ENCODE measurements at regions not wholly inside any gene's neighbourhood (a gene's known extent, or its start where the extent isn't known, plus 50 kb on each side); places are given as distances from the start of the nearest gene placed in this dataset.

DNA sequence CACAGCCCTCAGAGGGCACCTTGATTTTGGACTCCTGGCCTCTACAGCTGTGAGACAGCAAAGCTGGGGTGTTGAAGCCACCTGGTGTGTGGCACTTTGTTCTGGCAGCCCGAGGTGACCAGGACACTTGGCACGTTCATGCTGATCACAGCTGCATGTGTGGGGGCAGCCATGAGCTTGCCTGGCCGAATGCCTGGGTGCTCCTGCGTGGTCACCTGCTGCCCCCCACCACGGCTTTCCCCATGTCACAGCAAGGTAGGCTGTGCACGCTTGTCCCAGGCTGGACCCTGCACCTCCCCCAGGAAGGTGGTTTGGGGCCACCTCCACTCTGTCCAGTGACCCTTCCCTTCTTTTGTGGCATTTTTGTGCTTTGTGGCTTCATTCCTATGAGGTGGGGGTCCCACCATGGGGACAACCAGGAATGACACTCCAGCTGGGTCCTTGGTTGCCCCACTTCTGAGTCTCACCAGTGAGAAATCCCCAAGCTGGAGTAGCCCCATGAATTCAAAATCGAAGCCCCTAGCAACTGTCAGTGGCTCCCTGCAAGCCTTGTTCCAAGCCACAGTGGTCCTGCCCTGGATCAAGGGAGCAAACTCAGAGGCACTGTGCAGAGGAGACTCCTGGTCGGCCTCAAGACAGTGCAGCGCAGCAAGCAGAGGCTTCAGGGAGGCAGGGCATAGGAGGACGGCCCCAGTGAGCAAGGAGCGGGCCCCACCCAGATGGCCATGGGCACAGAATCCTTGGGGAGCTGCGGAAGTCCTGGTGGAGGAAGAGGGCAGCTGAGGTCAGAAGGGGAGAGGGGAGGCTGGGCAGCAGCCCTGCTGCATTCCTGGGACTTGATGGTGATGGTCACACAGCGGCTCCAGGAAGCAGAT lies 121.4 kb upstream of the HS6ST1 start:
- TF ChIP-seq EZH2 (IDR thresholded peaks at IDR 0.05; ENCODE audit: low read length, missing control alignments): no peak
- TF ChIP-seq, protein P1, sequence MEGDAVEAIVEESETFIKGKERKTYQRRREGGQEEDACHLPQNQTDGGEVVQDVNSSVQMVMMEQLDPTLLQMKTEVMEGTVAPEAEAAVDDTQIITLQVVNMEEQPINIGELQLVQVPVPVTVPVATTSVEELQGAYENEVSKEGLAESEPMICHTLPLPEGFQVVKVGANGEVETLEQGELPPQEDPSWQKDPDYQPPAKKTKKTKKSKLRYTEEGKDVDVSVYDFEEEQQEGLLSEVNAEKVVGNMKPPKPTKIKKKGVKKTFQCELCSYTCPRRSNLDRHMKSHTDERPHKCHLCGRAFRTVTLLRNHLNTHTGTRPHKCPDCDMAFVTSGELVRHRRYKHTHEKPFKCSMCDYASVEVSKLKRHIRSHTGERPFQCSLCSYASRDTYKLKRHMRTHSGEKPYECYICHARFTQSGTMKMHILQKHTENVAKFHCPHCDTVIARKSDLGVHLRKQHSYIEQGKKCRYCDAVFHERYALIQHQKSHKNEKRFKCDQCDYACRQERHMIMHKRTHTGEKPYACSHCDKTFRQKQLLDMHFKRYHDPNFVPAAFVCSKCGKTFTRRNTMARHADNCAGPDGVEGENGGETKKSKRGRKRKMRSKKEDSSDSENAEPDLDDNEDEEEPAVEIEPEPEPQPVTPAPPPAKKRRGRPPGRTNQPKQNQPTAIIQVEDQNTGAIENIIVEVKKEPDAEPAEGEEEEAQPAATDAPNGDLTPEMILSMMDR (conservative IDR thresholded peaks at IDR 0.05 in 1 of 2, IDR thresholded peaks at IDR 0.05 in 1 of 2; ENCODE audit: low read depth in 1 of 2, low read length in 2 of 2): no peak
